GM12891 (cell line): ENCODE measurements at regions not wholly inside any gene's neighbourhood (a gene's known extent, or its start where the extent isn't known, plus 50 kb on each side); places are given as distances from the start of the nearest gene placed in this dataset.
"Not testable (repeated sequence)": the region's sequence is repeated elsewhere in the genome, so short reads cannot be mapped to it uniquely, and the experiment has no call there.

Experiments used
- DNase-seq: peaks from one replicate; pipeline ENCODE4 v3.0.0; 2011; ENCODE audit warnings: low spot score; ENCODE audit not compliant: insufficient read length
- FAIRE-seq: peaks from 2 replicates; lab custom pipeline; 2011; peaks lifted over from hg19 to GRCh38; lab: Jason Lieb, UNC
- PAX5 ChIP-seq: IDR thresholded peaks from 2 replicates; pipeline ENCODE4 v1.6.1; 2011; ENCODE audit warnings: low read length, moderate library complexity, mild to moderate bottlenecking; ENCODE audit not compliant: insufficient read depth, severe bottlenecking
- POLR2A ChIP-seq: IDR thresholded peaks from 2 replicates; pipeline ENCODE4 v1.6.1; 2011; ENCODE audit warnings: low read depth, low read length, control low read depth
- POLR2AphosphoS5 ChIP-seq: IDR thresholded peaks from 2 replicates; pipeline ENCODE4 v1.6.1; 2011; ENCODE audit warnings: low read depth, low read length, control low read depth
- POU2F2 ChIP-seq: IDR thresholded peaks from 2 replicates; pipeline ENCODE4 v1.6.1; 2011; ENCODE audit warnings: low read depth, mild to moderate bottlenecking, control low read depth, low read length, moderate library complexity
- SPI1 ChIP-seq: IDR thresholded peaks from 2 replicates; pipeline ENCODE4 v1.6.1; 2011; ENCODE audit warnings: low read depth, low read length, control low read depth
- TAF1 ChIP-seq: IDR thresholded peaks from 2 replicates; pipeline ENCODE4 v1.6.1; 2011; ENCODE audit warnings: low read depth, low read length, control low read depth

DNA sequence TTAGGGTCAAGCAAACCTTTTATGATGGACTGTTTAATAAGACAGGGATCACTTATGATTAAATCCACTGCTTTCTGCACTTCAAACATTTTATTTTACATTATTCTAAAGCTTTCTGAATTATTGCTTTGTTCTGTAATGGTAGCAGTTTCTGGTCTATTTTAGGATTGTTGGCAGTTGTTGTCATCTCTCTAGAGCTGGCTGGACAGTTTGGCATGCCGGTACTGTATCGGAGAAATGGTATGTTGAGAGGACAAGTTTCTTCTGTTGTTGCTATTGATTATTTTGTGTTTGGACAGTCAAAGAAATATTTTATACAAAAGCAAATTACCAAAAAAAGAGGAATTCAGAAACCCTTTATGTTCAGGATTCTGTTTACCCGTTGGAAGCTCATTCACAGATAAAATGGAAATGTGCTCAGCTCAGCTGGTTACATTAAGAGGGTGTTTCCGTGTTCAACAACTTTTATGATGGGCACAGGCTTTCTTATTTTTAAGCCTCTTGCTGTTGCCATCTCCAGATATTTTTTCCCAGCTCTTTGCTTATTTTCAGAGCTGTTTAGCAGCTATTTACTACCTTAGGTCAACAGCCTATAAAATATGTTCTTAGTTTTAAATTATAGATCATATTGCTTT, 214.6 kb upstream of the IGFBP7 start:
- no peak for DNase-seq
- no peak for FAIRE-seq
- TF ChIP-seq POLR2A = no peak
- TF ChIP-seq PAX5 = no peak
- TF ChIP-seq SPI1 = no peak
- TF ChIP-seq POLR2AphosphoS5 = no peak
- TF ChIP-seq TAF1 = no peak
- no peak for TF ChIP-seq POU2F2

DNA sequence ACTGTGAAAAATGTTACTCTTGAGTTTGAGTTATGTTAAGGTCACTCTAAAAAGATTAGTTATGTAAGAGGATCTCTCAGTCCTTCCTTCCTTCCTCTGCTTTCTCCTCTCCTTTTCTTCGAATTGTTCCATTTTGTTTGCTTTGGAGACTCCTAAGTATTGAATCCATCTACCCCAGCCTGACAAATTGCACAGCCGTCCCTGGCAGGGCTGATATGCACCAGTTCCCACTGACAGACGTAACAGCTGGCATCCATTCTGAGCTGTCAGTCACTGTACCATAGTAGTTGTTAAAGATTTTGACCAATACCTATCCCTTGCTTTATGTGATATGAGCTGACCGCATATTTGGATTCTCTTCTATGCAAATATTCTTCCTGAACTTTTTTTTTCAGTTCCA, 210.7 kb upstream of the IGFBP7 start:
- no peak for DNase-seq
- no peak for TF ChIP-seq PAX5
- no peak for TF ChIP-seq POLR2AphosphoS5
- TF ChIP-seq SPI1 = no peak
- no peak for TF ChIP-seq POU2F2
- TF ChIP-seq TAF1 = no peak
- no peak for TF ChIP-seq POLR2A
- no peak for FAIRE-seq

DNA sequence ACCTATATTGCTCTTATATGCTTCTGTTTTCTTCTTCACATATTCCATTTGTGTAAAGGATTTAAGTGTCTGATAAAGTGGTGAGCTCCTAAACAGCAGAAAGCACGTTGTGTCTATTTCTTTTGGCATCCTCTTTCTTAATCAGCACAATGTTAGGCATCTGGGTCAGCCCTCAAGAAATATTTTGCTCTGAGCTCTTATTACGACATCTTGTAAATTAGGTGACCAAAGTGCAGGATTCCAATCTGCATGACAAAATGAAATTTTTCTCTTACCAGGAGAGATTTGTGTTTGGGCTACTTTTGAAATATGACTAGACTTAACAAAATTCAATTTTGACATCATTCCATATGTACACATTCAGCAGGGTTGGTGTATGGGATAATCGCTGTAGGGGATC, 210.0 kb upstream of the IGFBP7 start:
- FAIRE-seq (no peak), DNase-seq (no peak)
- TF ChIP-seq PAX5 (no peak), SPI1 (no peak), POLR2AphosphoS5 (no peak), POLR2A (no peak), POU2F2 (no peak), TAF1 (no peak)

DNA sequence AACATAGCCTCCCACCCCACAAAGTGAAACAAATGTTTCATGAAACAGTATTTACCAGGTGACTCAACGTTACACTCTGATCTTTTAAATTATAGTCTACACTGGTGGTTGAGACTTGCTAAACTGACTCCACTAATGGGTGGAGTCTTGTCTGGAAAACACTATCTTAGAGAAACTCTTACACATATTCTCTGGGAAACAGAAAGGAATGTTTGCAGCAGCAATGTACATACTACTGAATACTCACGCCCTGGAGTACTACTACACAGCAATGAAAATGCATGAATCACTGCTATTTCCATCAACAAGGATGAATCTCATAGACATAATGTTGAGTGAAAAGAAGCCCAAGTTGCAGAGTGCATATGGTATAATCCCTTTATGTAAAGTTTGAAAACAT, 208.5 kb upstream of the IGFBP7 start:
- FAIRE-seq (no peak), DNase-seq (no peak)

DNA sequence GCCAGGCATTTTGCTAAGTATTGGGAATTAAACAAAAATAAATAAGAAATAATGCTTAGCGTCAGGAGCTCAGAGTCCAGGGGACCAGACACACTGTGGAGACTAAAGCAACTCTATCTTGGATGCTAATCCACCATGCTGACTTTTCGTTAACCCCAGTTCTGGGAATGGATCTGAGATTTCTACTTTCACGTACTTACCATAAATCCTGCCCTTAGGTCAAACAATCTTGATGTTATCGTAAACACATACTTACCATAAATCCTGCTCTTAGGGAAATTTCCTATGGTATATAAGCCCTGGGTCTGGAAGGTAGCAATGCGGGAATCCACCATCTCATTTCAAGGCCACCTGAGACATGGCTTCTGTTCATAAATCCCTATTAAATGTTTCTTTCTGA, 204.5 kb upstream of the IGFBP7 start:
- TF ChIP-seq POLR2AphosphoS5 (no peak), POU2F2 (no peak), TAF1 (no peak), SPI1 (no peak), POLR2A (no peak), PAX5 (no peak)
- DNase-seq (no peak), FAIRE-seq (no peak)

More for the DNA sequence above, 208.5 kb upstream of the IGFBP7 start:
- no peak for TF ChIP-seq PAX5
- no peak for TF ChIP-seq SPI1
- no peak for TF ChIP-seq POU2F2
- TF ChIP-seq POLR2AphosphoS5 = no peak
- no peak for TF ChIP-seq POLR2A
- no peak for TF ChIP-seq TAF1

DNA sequence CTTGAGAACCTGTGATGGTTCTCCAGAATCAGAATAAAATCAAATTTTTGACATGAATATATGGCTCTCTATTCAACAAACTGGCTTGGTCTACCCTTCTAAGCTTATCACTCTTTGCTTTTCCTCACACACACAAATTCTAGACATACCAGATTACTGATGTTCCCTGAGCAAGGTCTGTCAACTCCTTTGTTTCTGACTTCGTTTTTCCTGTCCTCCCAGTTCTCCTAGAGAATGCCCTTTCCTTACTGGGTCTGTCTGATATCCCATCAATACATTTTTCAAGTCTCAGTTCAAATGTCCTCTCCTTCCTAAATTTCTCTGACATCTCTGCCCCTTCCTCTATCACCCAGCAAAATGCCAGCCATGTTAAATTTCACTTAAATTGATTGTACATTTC, 202.1 kb upstream of the IGFBP7 start:
- TF ChIP-seq PAX5 (no peak), POU2F2 (no peak), TAF1 (no peak), SPI1 (no peak), POLR2AphosphoS5 (no peak), POLR2A (no peak)
- no peak for FAIRE-seq
- no peak for DNase-seq

DNA sequence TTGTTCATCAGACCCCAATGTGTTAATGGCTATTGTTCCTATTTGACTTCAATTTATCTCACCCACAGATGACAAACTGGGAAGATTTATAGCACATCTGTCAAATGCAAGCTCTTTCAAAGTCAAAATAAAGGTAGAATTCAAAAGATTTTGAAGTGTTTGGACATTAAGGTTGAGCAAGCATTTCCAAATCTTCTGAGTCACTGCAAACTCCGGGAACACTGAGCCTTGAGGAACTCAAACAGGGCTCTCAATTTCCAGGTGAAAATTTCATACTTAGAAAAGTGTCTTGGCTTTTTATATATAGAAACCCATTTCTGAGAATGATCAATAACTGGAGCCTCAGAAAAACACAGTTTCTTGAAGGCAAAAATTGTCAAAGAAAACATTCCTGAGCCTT, 199.5 kb upstream of the IGFBP7 start:
- no peak for DNase-seq
- TF ChIP-seq TAF1 (no peak), POLR2AphosphoS5 (no peak), PAX5 (no peak), POLR2A (no peak), SPI1 (no peak)
- FAIRE-seq = no peak

DNA sequence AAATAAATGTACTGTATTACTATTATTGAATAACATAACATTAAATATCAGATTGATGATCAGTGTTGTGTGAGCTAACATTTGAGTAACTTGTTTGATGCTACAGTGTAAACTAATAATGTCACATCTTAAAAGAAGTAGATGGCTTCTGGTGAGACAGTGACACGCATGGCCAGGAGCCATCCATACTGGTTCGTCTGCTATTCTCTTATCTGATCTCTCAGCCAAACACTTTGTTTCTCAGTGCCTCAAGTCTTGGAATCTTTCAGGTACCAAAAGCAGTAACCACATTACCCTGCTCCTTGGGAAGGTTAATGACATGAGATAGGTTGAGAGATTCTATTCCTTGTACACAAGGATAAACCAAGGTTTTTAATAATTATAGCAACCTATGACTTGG, 198.1 kb upstream of the IGFBP7 start:
- TF ChIP-seq POLR2AphosphoS5 (no peak), PAX5 (no peak), TAF1 (no peak), POLR2A (no peak), SPI1 (no peak), POU2F2 (no peak)
- FAIRE-seq = no peak
- DNase-seq = no peak

DNA sequence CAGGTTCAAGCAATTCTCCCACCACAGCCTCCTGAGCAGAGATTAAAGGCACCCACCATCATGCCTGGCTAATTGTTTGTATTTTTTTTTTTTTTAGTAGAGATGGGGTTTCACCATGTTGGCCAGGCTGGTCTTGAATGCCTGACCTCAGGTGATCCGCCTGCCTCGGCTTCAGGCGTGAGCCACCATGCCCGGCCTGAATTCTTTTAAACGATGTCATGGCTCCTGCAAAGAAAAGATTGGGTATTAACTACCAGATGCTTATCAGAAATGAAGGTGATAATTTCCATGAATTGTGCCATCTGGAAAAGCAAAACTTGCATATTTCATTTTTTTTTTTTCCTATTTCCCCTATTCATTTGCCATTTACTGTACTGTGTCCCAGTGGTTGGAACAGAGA, 195.7 kb upstream of the IGFBP7 start:
- FAIRE-seq = no peak
- DNase-seq = no peak
- TF ChIP-seq PAX5 (no peak), TAF1 (no peak), POLR2AphosphoS5 (no peak)

DNA sequence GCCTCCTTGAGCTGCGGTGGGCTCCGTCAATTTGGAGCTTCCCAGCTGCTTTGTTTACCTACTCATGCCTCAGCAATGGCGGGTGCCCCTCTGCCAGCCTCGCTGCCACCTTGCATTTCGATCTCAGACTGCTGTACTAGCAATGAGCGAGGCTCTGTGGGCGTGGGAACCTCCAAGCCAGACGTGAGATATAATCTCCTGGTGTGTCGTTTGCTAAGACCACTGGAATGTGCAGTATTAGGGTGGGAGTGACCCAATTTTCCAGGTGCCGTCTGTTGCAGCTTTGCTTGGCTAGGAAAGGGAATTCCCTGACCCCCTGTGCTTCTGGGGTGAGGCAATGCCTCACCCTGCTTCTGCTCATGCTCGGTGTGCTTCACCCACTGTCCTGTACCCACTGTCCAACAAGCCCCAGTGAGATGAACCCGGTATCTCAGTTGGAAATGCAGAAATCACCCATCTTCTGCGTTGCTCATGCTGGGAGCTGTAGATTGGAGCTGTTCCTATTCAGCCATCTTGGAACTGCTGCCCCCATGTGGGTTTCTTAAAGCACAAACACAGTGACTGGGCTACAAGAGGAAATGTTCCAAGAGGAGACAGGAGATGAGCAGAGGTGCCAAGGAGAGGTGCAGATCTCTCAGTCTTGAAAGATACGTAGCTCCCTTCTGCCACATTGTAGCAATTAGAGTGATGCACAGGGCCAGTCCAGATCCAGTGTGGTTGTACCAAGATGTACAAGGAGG, 193.0 kb upstream of the IGFBP7 start:
- FAIRE-seq = no peak
- TF ChIP-seq POLR2AphosphoS5 (no peak), TAF1 (no peak), POLR2A (no peak), PAX5 (no peak), POU2F2 (no peak), SPI1 (no peak)
- no peak for DNase-seq

DNA sequence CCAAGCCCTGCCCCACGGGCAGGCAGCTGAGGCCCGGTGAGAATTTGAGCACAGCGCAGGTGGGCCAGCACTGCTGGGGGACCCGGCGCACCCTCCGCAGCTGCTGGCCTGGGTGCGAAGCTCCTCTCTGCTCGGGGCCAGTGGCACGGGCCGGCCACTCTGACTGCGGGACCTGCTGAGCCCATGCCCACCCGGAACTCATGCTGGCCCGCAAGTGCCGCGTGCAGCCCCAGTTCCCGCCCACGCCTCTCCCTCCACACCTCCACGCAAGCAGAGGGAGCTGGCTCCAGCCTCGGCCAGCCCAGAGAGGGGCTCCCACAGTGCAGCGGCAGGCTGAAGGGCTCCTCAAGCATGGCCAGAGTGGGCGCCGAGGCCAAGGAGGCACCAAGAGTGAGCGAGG, 190.1 kb upstream of the IGFBP7 start:
- not testable (repeated sequence) for FAIRE-seq, DNase-seq
